ENCODE measurements at regions not wholly inside any gene's neighbourhood (a gene's known extent, or its start where the extent isn't known, plus 50 kb on each side); places are given as distances from the start of the nearest gene placed in this dataset.

DNA sequence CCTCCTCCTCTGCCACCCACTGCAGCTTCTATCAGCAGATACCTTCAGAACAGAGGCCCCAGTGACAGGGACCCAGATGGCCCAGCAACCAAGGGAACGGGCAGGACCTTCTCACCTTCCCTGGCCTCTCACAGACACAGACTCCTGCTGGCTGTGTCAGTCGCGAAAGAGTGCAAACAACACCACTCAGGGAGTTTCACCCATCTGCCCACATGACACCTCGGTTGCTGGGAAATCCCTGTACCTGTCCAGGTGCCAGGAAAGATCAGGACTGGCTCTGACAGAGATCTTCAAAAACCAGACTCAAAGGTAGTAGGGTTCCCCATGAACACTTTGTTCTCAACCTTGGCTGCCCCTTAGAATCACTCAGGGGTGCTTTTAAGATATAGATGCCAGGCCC, 83.5 kb upstream of the HIVEP3 start:
- TF ChIP-seq, protein P1, sequence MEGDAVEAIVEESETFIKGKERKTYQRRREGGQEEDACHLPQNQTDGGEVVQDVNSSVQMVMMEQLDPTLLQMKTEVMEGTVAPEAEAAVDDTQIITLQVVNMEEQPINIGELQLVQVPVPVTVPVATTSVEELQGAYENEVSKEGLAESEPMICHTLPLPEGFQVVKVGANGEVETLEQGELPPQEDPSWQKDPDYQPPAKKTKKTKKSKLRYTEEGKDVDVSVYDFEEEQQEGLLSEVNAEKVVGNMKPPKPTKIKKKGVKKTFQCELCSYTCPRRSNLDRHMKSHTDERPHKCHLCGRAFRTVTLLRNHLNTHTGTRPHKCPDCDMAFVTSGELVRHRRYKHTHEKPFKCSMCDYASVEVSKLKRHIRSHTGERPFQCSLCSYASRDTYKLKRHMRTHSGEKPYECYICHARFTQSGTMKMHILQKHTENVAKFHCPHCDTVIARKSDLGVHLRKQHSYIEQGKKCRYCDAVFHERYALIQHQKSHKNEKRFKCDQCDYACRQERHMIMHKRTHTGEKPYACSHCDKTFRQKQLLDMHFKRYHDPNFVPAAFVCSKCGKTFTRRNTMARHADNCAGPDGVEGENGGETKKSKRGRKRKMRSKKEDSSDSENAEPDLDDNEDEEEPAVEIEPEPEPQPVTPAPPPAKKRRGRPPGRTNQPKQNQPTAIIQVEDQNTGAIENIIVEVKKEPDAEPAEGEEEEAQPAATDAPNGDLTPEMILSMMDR (IDR thresholded peaks at IDR 0.05) = no peak

DNA sequence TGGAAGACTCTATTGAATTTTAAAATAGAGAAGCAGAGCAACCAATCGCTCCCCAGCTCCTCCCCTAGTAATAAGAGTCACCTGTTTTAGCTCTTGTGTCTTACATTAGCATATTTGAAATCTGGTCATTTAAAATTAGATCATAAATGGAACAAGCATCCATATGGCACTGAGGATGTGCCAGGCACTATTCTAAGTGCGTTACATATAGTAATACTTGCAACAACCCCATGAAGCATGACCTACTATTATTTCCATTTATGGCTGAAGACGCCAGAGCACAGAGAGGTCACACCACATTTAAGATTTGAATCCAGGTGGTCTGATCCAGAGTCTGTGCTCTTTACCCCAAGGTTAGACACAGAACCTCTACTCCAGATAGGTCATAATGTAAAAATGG, 82.0 kb upstream of the HIVEP3 start:
- TF ChIP-seq, protein P1 (IDR thresholded peaks at IDR 0.05) = no peak

DNA sequence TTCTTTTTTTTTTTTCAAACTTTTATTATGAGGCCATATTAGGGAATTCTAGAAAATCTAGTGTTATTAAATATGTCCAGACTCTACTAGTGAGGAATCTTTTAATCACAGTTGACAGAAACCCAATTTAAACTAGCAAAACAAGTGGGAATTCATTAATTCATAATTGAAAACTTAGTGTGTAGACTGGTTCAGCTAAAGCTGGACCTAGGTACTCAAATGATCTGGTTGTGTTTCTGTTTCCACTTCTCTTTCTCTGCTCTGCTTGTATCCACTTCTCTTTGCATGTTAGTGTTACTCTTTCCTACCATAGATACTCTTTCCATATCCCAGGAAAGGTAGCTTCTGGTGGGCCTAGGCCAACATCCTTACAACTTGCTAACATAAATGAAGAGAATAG, 81.2 kb upstream of the HIVEP3 start:
- TF ChIP-seq, protein P1 (IDR thresholded peaks at IDR 0.05) = no peak

DNA sequence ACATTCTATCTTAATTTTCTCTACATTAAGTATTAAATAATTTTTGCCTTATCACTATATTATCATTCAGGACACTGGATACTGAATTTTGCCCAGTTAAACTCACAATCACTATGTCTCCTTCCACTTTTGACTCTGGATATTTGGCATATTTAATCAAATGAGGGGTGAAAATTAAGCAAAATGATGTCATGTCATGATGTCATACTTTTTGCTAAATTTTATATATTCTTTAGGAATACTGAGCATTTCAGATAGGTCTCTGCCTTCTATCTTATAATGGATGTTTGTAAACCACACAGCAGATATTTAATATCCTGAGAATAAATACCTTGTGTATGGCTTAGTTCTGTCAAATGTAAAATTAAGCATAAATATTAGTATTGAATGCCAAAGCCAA, 79.5 kb upstream of the HIVEP3 start:
- TF ChIP-seq, protein P1 (IDR thresholded peaks at IDR 0.05) = no peak

DNA sequence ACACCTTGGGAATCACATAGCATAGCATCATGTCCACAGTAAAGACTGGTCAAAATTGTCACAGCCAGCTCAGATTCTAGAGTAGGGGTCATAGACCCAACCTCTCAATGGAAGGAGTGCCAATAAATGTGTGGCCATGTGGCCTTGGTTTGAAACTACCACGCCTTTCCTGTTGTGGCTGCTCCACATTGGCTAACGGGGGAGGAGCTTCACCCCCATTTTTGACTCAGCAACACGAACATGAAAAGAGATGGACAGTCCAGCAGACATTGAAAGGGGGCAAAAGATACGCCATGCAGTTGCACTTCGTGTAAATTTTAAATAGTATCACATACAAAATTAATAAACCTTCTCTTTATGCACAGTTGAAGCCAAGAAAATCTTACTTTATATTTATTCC, 78.4 kb upstream of the HIVEP3 start:
- TF ChIP-seq, protein P1 (IDR thresholded peaks at IDR 0.05) = no peak

DNA sequence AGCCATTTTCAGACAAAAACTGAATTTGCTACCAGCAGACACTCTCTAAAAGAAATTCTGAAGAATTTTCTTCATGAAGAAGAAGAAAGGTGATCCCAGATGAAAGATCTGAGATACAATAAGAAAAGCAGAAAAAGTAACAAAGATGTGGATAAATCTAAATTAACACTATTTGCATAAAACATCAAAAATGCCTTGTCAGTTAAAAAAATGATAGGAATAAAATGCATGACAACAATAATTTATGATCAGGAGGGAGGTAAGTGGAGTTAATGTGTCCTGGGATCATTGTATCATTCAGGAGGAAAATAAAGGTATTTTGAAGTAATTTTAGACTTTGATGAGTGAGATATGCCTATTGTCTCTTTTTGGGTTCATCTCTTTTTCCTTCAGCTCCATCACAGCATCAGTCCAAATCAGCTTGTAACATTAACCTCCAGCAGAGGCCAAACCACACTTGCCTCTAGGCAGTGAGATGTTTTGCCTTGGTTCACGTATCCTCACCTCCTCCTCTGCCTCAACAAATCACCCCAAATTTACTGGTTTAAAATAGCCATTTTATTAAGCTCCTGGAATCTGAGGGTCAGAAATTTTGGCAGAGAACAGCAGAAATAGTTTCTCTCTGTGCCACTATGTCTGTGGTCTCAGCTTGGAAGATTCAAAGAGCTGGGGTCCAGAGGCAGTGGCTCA, 76.9 kb upstream of the HIVEP3 start:
- TF ChIP-seq, protein P1 (IDR thresholded peaks at IDR 0.05) = no peak

DNA sequence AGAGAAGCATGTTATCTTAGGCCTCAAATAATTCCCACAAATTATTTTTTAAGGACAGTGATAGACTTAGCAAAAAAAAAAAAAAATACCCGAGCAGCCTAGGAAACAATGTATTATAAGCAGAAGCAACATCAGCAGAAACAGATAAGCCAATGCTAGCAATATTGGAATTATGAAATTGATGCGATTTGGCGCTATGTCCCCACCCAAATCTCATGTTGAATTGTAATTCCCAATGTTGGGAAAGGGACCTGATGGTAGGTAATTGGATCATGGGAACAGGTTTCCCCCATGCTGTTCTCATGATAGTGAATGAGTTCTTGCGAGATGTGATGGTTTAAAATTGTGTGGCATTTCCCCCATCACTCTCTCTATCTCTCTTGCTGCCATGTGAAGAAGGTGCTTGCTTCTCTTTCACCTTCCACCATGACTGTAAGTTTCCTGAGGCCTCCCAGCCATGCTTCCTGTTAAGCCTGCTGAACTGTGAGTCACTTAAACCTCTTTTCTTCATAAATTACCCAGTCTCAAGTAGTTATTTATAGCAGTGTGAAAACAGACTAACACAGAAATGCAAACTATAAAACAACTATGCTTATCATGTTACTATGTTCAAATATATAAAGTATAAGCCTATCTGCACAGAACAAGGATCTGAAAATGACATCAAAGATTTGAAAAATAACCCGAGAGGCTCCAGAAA, 75.6 kb upstream of the HIVEP3 start:
- TF ChIP-seq, protein P1 (IDR thresholded peaks at IDR 0.05) = no peak
